ENCODE measurements at regions not wholly inside any gene's neighbourhood (a gene's known extent, or its start where the extent isn't known, plus 50 kb on each side); places are given as distances from the start of the nearest gene placed in this dataset.

GRCh38 chr1:67528141-67528540, 97.9 kb upstream of the SERBP1 start:
- DNase-seq (ENCODE audit: low read depth in 2 of 2) = no peak
- H3K4me3 ChIP-seq (replicated peaks in 1 of 2; ENCODE audit: low read depth in 2 of 2, low read length in 2 of 2) = no peak overlapping the region
- no peak for TF ChIP-seq CTCF (IDR thresholded peaks at IDR 0.05; ENCODE audit: low read depth, low read length)

- H3K4me3 ChIP-seq (replicated peaks in 1 of 2; ENCODE audit: low read depth in 2 of 2, low read length in 2 of 2) = no peak overlapping the region
- no peak for DNase-seq (ENCODE audit: low read depth in 2 of 2)
- TF ChIP-seq CTCF (IDR thresholded peaks at IDR 0.05; ENCODE audit: low read depth, low read length) = no peak
Measured at GRCh38 chr1:67530071-67530470, 99.9 kb upstream of the SERBP1 start.

- TF ChIP-seq CTCF (IDR thresholded peaks at IDR 0.05; ENCODE audit: low read depth, low read length) = peak; percentile 62
- peak; percentile 93 for DNase-seq (ENCODE audit: low read depth in 2 of 2)
- no peak overlapping the region for H3K4me3 ChIP-seq (replicated peaks in 1 of 2; ENCODE audit: low read depth in 2 of 2, low read length in 2 of 2)
Measured at GRCh38 chr1:67532452-67533216, 102.4 kb upstream of the SERBP1 start.

GRCh38 chr1:67534627-67535065, 104.4 kb upstream of the SERBP1 start:
- H3K4me3 ChIP-seq (replicated peaks in 1 of 2; ENCODE audit: low read depth in 2 of 2, low read length in 2 of 2) = no peak overlapping the region
- DNase-seq (ENCODE audit: low read depth in 2 of 2) = peak; percentile 40 to 64
- no peak for TF ChIP-seq CTCF (IDR thresholded peaks at IDR 0.05; ENCODE audit: low read depth, low read length)

- TF ChIP-seq CTCF (IDR thresholded peaks at IDR 0.05; ENCODE audit: low read depth, low read length) = peak; percentile 99
- no peak overlapping the region for H3K4me3 ChIP-seq (replicated peaks in 1 of 2; ENCODE audit: low read depth in 2 of 2, low read length in 2 of 2)
- DNase-seq (ENCODE audit: low read depth in 2 of 2) = peak; percentile 92 to 93
Measured at GRCh38 chr1:67535474-67535873, 105.3 kb upstream of the SERBP1 start.

- peak in 1 of 2 donors; percentile 16 for DNase-seq (ENCODE audit: low read depth in 2 of 2)
- TF ChIP-seq CTCF (IDR thresholded peaks at IDR 0.05; ENCODE audit: low read depth, low read length) = no peak
Measured at GRCh38 chr1:67536957-67537666, 106.9 kb upstream of the SERBP1 start.

More at GRCh38 chr1:67536957-67537666, 106.9 kb upstream of the SERBP1 start:
- no peak overlapping the region for H3K4me3 ChIP-seq (replicated peaks in 1 of 2; ENCODE audit: low read depth in 2 of 2, low read length in 2 of 2)

Measured in cardiac fibroblast (primary cell).